Panc1 (cell line): ENCODE measurements at regions not wholly inside any gene's neighbourhood (a gene's known extent, or its start where the extent isn't known, plus 50 kb on each side); places are given as distances from the start of the nearest gene placed in this dataset.

ENCODE experiments used
- ATAC-seq: fragments of 200-7000 bp; cut with Tn5 transposase; 2 replicates; pipeline ENCODE4 v1.9.1; 2020; ENCODE audit warnings: mild to moderate bottlenecking, moderate library complexity
- BruUV-seq: library from RNA; stranded (reverse); fragments of 400-500 nt; replicated peaks from 2 replicates; lab custom pipeline; 2021; lab: Mats Ljungman, UMichigan
- CTCF ChIA-PET: fragments of 300-600 bp; sonication (Branson Sonifier 250); formaldehyde crosslinking; loops from one replicate; lab custom pipeline; 2022; ENCODE audit warnings: antibody characterized with exemption; lab: Charles Lee
- POLR2A ChIA-PET: fragments of 300-600 bp; sonication (Branson Sonifier 250); formaldehyde crosslinking; loops from one replicate; lab custom pipeline; 2022; ENCODE audit warnings: antibody characterized with exemption; lab: Charles Lee
- DNase-seq: peaks from one replicate; pipeline ENCODE4 v3.0.0-alpha.2; 2010; ENCODE audit warnings: low read depth, low spot score
- H3K27ac ChIP-seq: 2 replicates; pipeline ENCODE4 v1.5.1; 2011; ENCODE audit warnings: mild to moderate bottlenecking, low read length, inconsistent platforms
- H3K27me3 ChIP-seq: fragments of 200-500 bp; sonication (Bioruptor generic); 2 replicates; pipeline ENCODE4 v1.6.0; 2014; ENCODE audit warnings: low read length, inconsistent platforms; ENCODE audit not compliant: control insufficient read depth, insufficient read depth
- H3K36me3 ChIP-seq: fragments of 200-500 bp; sonication (Bioruptor generic); 2 replicates; pipeline ENCODE4 v1.5.1; 2014; ENCODE audit warnings: inconsistent platforms, mild to moderate bottlenecking, low read length, moderate library complexity; ENCODE audit not compliant: control insufficient read depth, insufficient read depth
- H3K4me1 ChIP-seq: 2 replicates; pipeline ENCODE4 v1.5.1; 2011; ENCODE audit warnings: inconsistent platforms, mild to moderate bottlenecking, low read length, moderate library complexity; ENCODE audit not compliant: control insufficient read depth, insufficient read depth
- H3K4me3 ChIP-seq, 2 experiments: 2 replicates each; pipeline ENCODE4 v1.5.1; 2011 to 2012; ENCODE audit warnings: low read depth in 2 of 2, low read length in 2 of 2, mild to moderate bottlenecking in 2 of 2, inconsistent platforms in 1 of 2, moderate library complexity in 1 of 2
- H3K9me3 ChIP-seq: fragments of 200-500 bp; sonication (Bioruptor generic); 2 replicates; pipeline ENCODE4 v1.5.1; 2014; ENCODE audit warnings: low read depth, mild to moderate bottlenecking, inconsistent platforms, low read length, moderate library complexity; ENCODE audit not compliant: control insufficient read depth, insufficient read depth
- CTCF ChIP-seq: fragments of 450-650 bp; IDR thresholded peaks from 2 replicates; pipeline ENCODE4 v1.5.1; 2017; ENCODE audit warnings: mild to moderate bottlenecking
- POLR2AphosphoS5 ChIP-seq: IDR thresholded peaks from 2 replicates; pipeline ENCODE4 v1.6.1; 2012; ENCODE audit warnings: mild to moderate bottlenecking, low read depth, low read length, moderate library complexity
- SIN3A ChIP-seq: IDR thresholded peaks from 2 replicates; pipeline ENCODE4 v1.6.1; 2012; ENCODE audit warnings: low read depth, mild to moderate bottlenecking, low read length, moderate library complexity, borderline replicate concordance; ENCODE audit not compliant: insufficient read depth
- TCF7L2 ChIP-seq: IDR thresholded peaks from 2 replicates; pipeline ENCODE4 v1.6.1; 2011; ENCODE audit warnings: mild to moderate bottlenecking, low read depth, low read length, inconsistent platforms
- in situ Hi-C: cut with HindIII; loops from 2 replicates; pipeline ENCODE4 v1.10.0; 2016; ENCODE audit warnings: low sequenced_read_pairs, low pct_unique_long_range_greater_than_20kb
- intact Hi-C: fragments of 100-400 bp; cut with micrococcal nuclease; formaldehyde crosslinking; loops from one replicate; pipeline ENCODE4 v1.10.0; 2022; ENCODE audit not compliant: unreplicated experiment
- TF ChIP-seq, protein P1 (sequence below), 2 experiments: IDR thresholded peaks; 2 replicates each; pipeline ENCODE4 v1.6.1; 2011 to 2012; ENCODE audit warnings: low read depth in 2 of 2, control low read depth in 1 of 2, low read length in 1 of 2, mild to moderate bottlenecking in 1 of 2, moderate library complexity in 1 of 2; ENCODE audit not compliant: insufficient read depth in 1 of 2

GRCh38 chr12:5251786-5252185 is 180.1 kb upstream of the NTF3 start:
- intact Hi-C loops, result no loop called here
- DNase-seq (no peak), ATAC-seq (no peak)
- TF ChIP-seq TCF7L2, result no peak
- TF ChIP-seq POLR2AphosphoS5, result no peak
- TF ChIP-seq, protein P1, sequence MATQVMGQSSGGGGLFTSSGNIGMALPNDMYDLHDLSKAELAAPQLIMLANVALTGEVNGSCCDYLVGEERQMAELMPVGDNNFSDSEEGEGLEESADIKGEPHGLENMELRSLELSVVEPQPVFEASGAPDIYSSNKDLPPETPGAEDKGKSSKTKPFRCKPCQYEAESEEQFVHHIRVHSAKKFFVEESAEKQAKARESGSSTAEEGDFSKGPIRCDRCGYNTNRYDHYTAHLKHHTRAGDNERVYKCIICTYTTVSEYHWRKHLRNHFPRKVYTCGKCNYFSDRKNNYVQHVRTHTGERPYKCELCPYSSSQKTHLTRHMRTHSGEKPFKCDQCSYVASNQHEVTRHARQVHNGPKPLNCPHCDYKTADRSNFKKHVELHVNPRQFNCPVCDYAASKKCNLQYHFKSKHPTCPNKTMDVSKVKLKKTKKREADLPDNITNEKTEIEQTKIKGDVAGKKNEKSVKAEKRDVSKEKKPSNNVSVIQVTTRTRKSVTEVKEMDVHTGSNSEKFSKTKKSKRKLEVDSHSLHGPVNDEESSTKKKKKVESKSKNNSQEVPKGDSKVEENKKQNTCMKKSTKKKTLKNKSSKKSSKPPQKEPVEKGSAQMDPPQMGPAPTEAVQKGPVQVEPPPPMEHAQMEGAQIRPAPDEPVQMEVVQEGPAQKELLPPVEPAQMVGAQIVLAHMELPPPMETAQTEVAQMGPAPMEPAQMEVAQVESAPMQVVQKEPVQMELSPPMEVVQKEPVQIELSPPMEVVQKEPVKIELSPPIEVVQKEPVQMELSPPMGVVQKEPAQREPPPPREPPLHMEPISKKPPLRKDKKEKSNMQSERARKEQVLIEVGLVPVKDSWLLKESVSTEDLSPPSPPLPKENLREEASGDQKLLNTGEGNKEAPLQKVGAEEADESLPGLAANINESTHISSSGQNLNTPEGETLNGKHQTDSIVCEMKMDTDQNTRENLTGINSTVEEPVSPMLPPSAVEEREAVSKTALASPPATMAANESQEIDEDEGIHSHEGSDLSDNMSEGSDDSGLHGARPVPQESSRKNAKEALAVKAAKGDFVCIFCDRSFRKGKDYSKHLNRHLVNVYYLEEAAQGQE (IDR thresholded peaks at IDR 0.05; ENCODE audit: insufficient read depth in 1 of 2, low read depth in 2 of 2, low read length in 1 of 2), result no peak
- TF ChIP-seq CTCF, result no peak
- no peak for TF ChIP-seq SIN3A
- BruUV-seq, result no TSS peak
- ChIA-PET POLR2A (no interaction called here), CTCF (no interaction called here)
- Histone ChIP-seq H3K4me3 (no peak overlapping the region), H3K4me1 (no peaks in the 10 kb centered on the region), H3K36me3 (no peaks in the 10 kb centered on the region), H3K9me3 (no peaks in the 10 kb centered on the region), H3K27me3 (no peaks in the 10 kb centered on the region), H3K27ac (no peak overlapping the region)
- in situ Hi-C loops, result no loop called here

GRCh38 chr12:5254703-5255102 is 177.2 kb upstream of the NTF3 start:
- CTCF ChIA-PET, result no interaction called here
- in situ Hi-C loops, result no loop called here
- POLR2A ChIA-PET, result no interaction called here
- BruUV-seq, result no TSS peak
- Histone ChIP-seq H3K27me3 (no peaks in the 10 kb centered on the region), H3K4me3 (no peak overlapping the region), H3K36me3 (no peaks in the 10 kb centered on the region), H3K4me1 (no peaks in the 10 kb centered on the region), H3K27ac (no peak overlapping the region), H3K9me3 (no peaks in the 10 kb centered on the region)
- DNase-seq (no peak), ATAC-seq (no peak)
- intact Hi-C loops, result no loop called here
- TF ChIP-seq POLR2AphosphoS5 (no peak), CTCF (no peak), SIN3A (no peak), TCF7L2 (no peak)
- TF ChIP-seq, protein P1 (IDR thresholded peaks at IDR 0.05; ENCODE audit: insufficient read depth in 1 of 2, low read depth in 2 of 2, low read length in 1 of 2), result no peak
